NT2/D1 (cell line): ENCODE measurements at regions not wholly inside any gene's neighbourhood (a gene's known extent, or its start where the extent isn't known, plus 50 kb on each side); places are given as distances from the start of the nearest gene placed in this dataset.

Source experiments
- SUZ12 ChIP-seq: IDR thresholded peaks from 2 replicates; pipeline ENCODE4 v1.6.1; 2011; ENCODE audit not compliant: insufficient read length, insufficient read depth; ENCODE audit errors: extremely low read depth
- YY1 ChIP-seq: IDR thresholded peaks from 2 replicates; pipeline ENCODE4 v1.6.1; 2011; ENCODE audit not compliant: insufficient read length, insufficient read depth
- ZNF274 ChIP-seq: IDR thresholded peaks from 2 replicates; pipeline ENCODE4 v1.6.1; 2011; ENCODE audit warnings: mild to moderate bottlenecking, low read depth, low read length

DNA sequence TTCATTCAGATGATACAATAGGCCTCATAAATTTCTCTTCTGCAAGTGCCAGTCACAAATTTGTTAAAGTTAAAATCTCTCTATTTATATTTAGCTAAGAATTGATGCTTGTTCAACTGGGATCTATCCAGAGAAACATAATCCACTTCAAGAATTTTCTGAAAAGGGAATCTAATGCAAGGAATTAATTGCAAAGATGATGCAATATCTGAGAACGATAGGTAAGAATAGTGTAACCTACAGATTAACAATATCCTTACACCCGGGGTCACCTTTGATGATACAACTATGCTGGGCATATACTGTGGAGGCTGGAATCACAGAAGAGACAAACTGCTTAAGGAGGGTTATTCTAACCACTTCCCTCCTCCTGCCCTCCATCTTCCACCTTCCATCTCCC is 295.1 kb downstream of the FOXG1 start:
- TF ChIP-seq YY1 = no peak
- no peak for TF ChIP-seq ZNF274
- no peak for TF ChIP-seq SUZ12
